Stomach (tissue), 4 donors: ENCODE measurements at regions not wholly inside any gene's neighbourhood (a gene's known extent, or its start where the extent isn't known, plus 50 kb on each side); places are given as distances from the start of the nearest gene placed in this dataset.

Experiments used
- CTCF ChIP-seq, 7 experiments: fragments of 450-650 bp in 4 of 7; fragments of 200-600 bp in 3 of 7; sonication (generic) in 3 of 7; IDR thresholded peaks; one replicate each; pipeline ENCODE4 v1.5.1; 2016 to 2019; ENCODE audit warnings: antibody characterized with exemption in 7 of 7, control low read depth in 2 of 7, mild to moderate bottlenecking in 1 of 7
- EP300 ChIP-seq: sonication (generic); formaldehyde crosslinking; IDR thresholded peaks from one replicate; pipeline ENCODE4 v1.6.1; 2017; ENCODE audit warnings: antibody characterized with exemption
- POLR2A ChIP-seq, 4 donors: fragments of 450-650 bp; IDR thresholded peaks; one replicate each; pipeline ENCODE4 v1.6.1; 2016; ENCODE audit warnings: antibody characterized with exemption in 4 of 4, control low read depth in 2 of 4, mild to moderate bottlenecking in 1 of 4, moderate library complexity in 1 of 4
- POLR2AphosphoS5 ChIP-seq, 3 donors: sonication (generic); formaldehyde crosslinking; IDR thresholded peaks; one replicate each; pipeline ENCODE4 v1.6.1; 2016; ENCODE audit warnings: antibody characterized with exemption in 3 of 3

- no peak for TF ChIP-seq EP300
- no peak for TF ChIP-seq CTCF (IDR thresholded peaks at IDR 0.05)
- TF ChIP-seq POLR2AphosphoS5 (IDR thresholded peaks at IDR 0.05), result no peak
- no peak for TF ChIP-seq POLR2A (IDR thresholded peaks at IDR 0.05)
These were observed 385.1 kb upstream of the USP24 start for GRCh38 chr1:55600242-55600641.
